Natural killer cell (primary cell): ENCODE measurements at regions not wholly inside any gene's neighbourhood (a gene's known extent, or its start where the extent isn't known, plus 50 kb on each side); places are given as distances from the start of the nearest gene placed in this dataset.

Experiments
- ATAC-seq, 3 donors: fragments of 150-1000 bp in 2 of 3; fragments of 200-7000 bp in 1 of 3; cut with Tn5 transposase; 1 replicate in 1 of 3; 2 replicates in 2 of 3; pipeline ENCODE4 v1.10.0; 2021; ENCODE audit warnings: mild to moderate bottlenecking in 2 of 3, moderate library complexity in 2 of 3
- DNase-seq, 2 donors: peaks; one replicate each; pipeline versions ENCODE4 v3.0.0 to v3.0.0-alpha.2; 2013 to 2021; ENCODE audit warnings: mixed read lengths in 1 of 2
- H3K27ac ChIP-seq: one replicate; pipeline ENCODE4 v1.5.1; 2013; ENCODE audit warnings: mild to moderate bottlenecking, low read length
- H3K27me3 ChIP-seq: one replicate; pipeline ENCODE4 v1.6.1; 2013; ENCODE audit warnings: low read length; ENCODE audit not compliant: control insufficient read depth, insufficient read depth
- H3K36me3 ChIP-seq: one replicate; pipeline ENCODE4 v1.6.1; 2013; ENCODE audit warnings: low read length; ENCODE audit not compliant: control insufficient read depth, insufficient read depth
- H3K4me1 ChIP-seq: one replicate; pipeline ENCODE4 v1.6.1; 2013; ENCODE audit warnings: low read length; ENCODE audit not compliant: control insufficient read depth, insufficient read depth
- H3K4me3 ChIP-seq: one replicate; pipeline ENCODE4 v1.5.1; 2013; ENCODE audit warnings: low read length
- H3K9me3 ChIP-seq: one replicate; pipeline ENCODE4 v1.6.1; 2013; ENCODE audit warnings: low read length; ENCODE audit not compliant: control insufficient read depth, insufficient read depth
- H3K27ac Mint-ChIP-seq, 2 donors: one replicate each; pipeline ENCODE4 v1.8.0; 2022; ENCODE audit warnings: mild to moderate bottlenecking in 2 of 2, mixed read lengths in 2 of 2, moderate library complexity in 1 of 2
- H3K27me3 Mint-ChIP-seq, 2 donors: one replicate each; pipeline ENCODE4 v1.8.0; 2022; ENCODE audit warnings: low read depth in 2 of 2, mixed read lengths in 2 of 2
- H3K36me3 Mint-ChIP-seq: one replicate; pipeline ENCODE4 v1.8.0; 2022; ENCODE audit warnings: mixed read lengths
- H3K4me1 Mint-ChIP-seq, 2 donors: one replicate each; pipeline ENCODE4 v1.8.0; 2022; ENCODE audit warnings: mixed read lengths in 2 of 2
- H3K4me3 Mint-ChIP-seq: one replicate; pipeline ENCODE4 v1.8.0; 2022; ENCODE audit warnings: mild to moderate bottlenecking, moderate library complexity, mixed read lengths
- H3K9me3 Mint-ChIP-seq, 2 donors: one replicate each; pipeline ENCODE4 v1.8.0; 2022; ENCODE audit warnings: mixed read lengths in 2 of 2
- WGBS: methylation state at CpG from one replicate; pipeline ENCODE4 v1.1.7; 2013; ENCODE audit warnings: missing lambda C conversion rate; ENCODE audit not compliant: insufficient coverage; 5-methylcytosine and 5-hydroxymethylcytosine counted together
- intact Hi-C: fragments of 100-400 bp; cut with micrococcal nuclease; formaldehyde crosslinking; loops from one replicate; pipeline ENCODE4 v1.14.2; 2022
- TF ChIP-seq, protein P1 (sequence below): fragments of 200-600 bp; IDR thresholded peaks from one replicate; pipeline ENCODE4 v1.8.0; 2022; ENCODE audit warnings: antibody characterized with exemption

DNA sequence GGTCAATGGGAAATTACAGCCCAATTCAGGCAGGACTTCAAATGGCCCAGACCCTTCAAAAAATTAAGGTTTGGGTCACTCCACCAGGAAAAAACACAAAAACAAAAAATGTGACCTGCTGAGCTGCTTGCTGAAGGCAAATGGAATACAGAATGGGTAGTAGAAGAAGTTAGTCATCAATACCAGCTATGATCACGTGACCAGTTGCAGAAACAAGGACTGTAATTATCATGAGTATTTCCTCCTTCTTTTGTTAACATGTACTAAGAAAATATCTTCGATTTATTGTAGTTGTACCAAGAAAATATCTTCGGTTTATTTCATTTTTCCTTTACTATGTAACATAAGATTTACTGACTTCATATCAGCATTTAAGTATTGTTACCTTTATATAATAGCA, 1183.6 kb downstream of the CDH8 start:
- H3K9me3 Mint-ChIP-seq, result peaks cover 7 to 10% of the 10 kb centered on the region in 2 donors
- peaks cover 18% of the 10 kb centered on the region for H3K9me3 ChIP-seq
- no peak for DNase-seq
- 86% methylated on average over 1 of the region's 3 CpGs for WGBS
- TF ChIP-seq, protein P1, sequence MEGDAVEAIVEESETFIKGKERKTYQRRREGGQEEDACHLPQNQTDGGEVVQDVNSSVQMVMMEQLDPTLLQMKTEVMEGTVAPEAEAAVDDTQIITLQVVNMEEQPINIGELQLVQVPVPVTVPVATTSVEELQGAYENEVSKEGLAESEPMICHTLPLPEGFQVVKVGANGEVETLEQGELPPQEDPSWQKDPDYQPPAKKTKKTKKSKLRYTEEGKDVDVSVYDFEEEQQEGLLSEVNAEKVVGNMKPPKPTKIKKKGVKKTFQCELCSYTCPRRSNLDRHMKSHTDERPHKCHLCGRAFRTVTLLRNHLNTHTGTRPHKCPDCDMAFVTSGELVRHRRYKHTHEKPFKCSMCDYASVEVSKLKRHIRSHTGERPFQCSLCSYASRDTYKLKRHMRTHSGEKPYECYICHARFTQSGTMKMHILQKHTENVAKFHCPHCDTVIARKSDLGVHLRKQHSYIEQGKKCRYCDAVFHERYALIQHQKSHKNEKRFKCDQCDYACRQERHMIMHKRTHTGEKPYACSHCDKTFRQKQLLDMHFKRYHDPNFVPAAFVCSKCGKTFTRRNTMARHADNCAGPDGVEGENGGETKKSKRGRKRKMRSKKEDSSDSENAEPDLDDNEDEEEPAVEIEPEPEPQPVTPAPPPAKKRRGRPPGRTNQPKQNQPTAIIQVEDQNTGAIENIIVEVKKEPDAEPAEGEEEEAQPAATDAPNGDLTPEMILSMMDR, result no peak
- intact Hi-C loops, result no loop called here
- no peaks in the 10 kb centered on the region for H3K36me3 Mint-ChIP-seq
- no peaks in the 10 kb centered on the region for H3K4me1 Mint-ChIP-seq
- H3K27ac Mint-ChIP-seq, result no peak overlapping the region
- no peaks in the 10 kb centered on the region for H3K27me3 ChIP-seq
- no peak overlapping the region for H3K27ac ChIP-seq
- H3K4me1 ChIP-seq, result no peaks in the 10 kb centered on the region
- no peaks in the 10 kb centered on the region for H3K36me3 ChIP-seq
- no peak for ATAC-seq
- H3K27me3 Mint-ChIP-seq, result no peaks in the 10 kb centered on the region
- H3K4me3 ChIP-seq, result no peak overlapping the region
- H3K4me3 Mint-ChIP-seq, result no peak overlapping the region

DNA sequence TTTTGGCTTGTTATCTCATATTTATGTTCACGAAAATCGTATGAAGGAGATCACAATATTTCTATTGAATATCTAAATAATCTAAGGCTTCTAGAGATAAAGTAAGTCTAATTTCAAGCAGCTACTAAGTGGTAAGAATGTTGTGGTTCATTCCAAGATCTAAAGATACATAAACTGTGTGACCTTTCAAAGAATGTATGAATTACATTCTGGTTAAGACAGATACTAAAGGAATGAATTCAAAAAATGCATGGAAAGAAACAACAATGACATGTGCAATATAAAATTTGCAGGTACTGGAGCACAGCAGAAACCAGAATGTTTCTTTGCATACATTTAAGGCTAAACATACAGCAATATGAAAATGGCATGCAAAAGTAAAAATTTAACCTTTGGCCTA, 1214.6 kb downstream of the CDH8 start:
- Mint-ChIP-seq H3K27ac (no peak overlapping the region), H3K36me3 (no peaks in the 10 kb centered on the region), H3K4me1 (no peaks in the 10 kb centered on the region), H3K4me3 (no peak overlapping the region), H3K9me3 (peaks cover 11 to 16% of the 10 kb centered on the region in 2 donors), H3K27me3 (no peaks in the 10 kb centered on the region)
- Histone ChIP-seq H3K27ac (no peak overlapping the region), H3K36me3 (no peaks in the 10 kb centered on the region), H3K4me3 (no peak overlapping the region), H3K27me3 (no peaks in the 10 kb centered on the region), H3K9me3 (no peaks in the 10 kb centered on the region), H3K4me1 (no peaks in the 10 kb centered on the region)
- ATAC-seq (no peak), DNase-seq (no peak)
- no CpG with 5 or more reads among the region's 2 CpGs for WGBS
- intact Hi-C loops, result no loop called here
- TF ChIP-seq, protein P1, result no peak

DNA sequence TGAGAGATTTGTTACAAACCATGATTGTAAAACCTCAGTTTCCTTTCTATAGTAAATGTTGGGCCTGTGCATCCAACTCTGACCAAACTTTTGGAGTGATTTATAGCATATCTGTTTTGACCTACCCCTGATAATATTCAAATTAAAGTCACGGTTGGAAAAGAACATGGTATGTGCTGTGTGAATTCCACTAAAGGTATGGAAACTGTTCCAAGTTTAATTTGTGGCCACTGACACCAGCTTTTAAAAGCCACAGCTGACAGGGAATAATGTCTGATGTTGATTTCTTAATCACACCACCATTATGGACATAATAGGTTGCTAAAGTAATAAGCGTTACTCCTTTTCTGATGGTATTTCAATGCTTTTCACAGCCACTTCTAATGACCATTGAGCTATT, 1215.9 kb downstream of the CDH8 start:
- DNase-seq (no peak), ATAC-seq (no peak)
- Histone ChIP-seq H3K4me1 (no peaks in the 10 kb centered on the region), H3K27me3 (no peaks in the 10 kb centered on the region), H3K27ac (no peak overlapping the region), H3K9me3 (no peaks in the 10 kb centered on the region), H3K4me3 (no peak overlapping the region), H3K36me3 (no peaks in the 10 kb centered on the region)
- no peaks in the 10 kb centered on the region for H3K4me1 Mint-ChIP-seq
- no CpG with 5 or more reads among the region's 2 CpGs for WGBS
- no peak overlapping the region for H3K27ac Mint-ChIP-seq
- H3K27me3 Mint-ChIP-seq, result no peaks in the 10 kb centered on the region
- H3K36me3 Mint-ChIP-seq, result no peaks in the 10 kb centered on the region
- no peak overlapping the region for H3K4me3 Mint-ChIP-seq
- TF ChIP-seq, protein P1, result no peak
- peaks cover 11 to 18% of the 10 kb centered on the region in 2 donors for H3K9me3 Mint-ChIP-seq
- intact Hi-C loops, result no loop called here

DNA sequence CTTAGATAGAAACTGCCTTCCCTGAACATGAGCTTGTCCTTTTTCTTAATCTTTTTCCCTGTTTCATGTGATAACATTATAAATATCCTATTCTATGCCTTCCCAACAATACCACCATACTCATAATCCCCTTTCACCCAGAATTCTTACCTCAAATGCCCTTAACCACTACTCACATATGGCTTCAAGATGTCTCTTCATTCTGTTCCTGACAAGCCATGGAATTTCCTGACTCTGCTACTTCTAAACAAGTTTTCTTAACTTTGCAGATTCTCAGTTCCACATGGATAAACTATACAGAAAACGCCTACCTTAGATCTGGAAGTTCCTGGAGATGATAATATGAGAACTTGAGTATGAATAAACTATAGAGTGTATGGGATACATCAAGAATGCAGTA, 1217.8 kb downstream of the CDH8 start:
- Mint-ChIP-seq H3K9me3 (peaks cover 8 to 14% of the 10 kb centered on the region in 2 donors), H3K27ac (no peak overlapping the region), H3K4me3 (no peak overlapping the region), H3K27me3 (no peaks in the 10 kb centered on the region), H3K36me3 (no peaks in the 10 kb centered on the region), H3K4me1 (no peaks in the 10 kb centered on the region)
- no peaks in the 10 kb centered on the region for H3K36me3 ChIP-seq
- H3K4me3 ChIP-seq, result no peak overlapping the region
- intact Hi-C loops, result no loop called here
- H3K27me3 ChIP-seq, result no peaks in the 10 kb centered on the region
- no peak overlapping the region for H3K27ac ChIP-seq
- H3K4me1 ChIP-seq, result no peaks in the 10 kb centered on the region
- ATAC-seq (no peak), DNase-seq (no peak)
- TF ChIP-seq, protein P1, result no peak
- H3K9me3 ChIP-seq, result no peaks in the 10 kb centered on the region
- WGBS, result no CpG with 5 or more reads among the region's 1 CpG
